NB4 (cell line): ENCODE measurements at regions not wholly inside any gene's neighbourhood (a gene's known extent, or its start where the extent isn't known, plus 50 kb on each side); places are given as distances from the start of the nearest gene placed in this dataset.
"Not testable (repeated sequence)": the region's sequence is repeated elsewhere in the genome, so short reads cannot be mapped to it uniquely, and the experiment has no call there.

Source experiments
- MYC ChIP-seq: IDR thresholded peaks from 2 replicates; pipeline ENCODE4 v1.6.1; 2011; ENCODE audit warnings: low read depth, low read length
- POLR2A ChIP-seq: IDR thresholded peaks from 2 replicates; pipeline ENCODE4 v1.6.1; 2011; ENCODE audit warnings: mild to moderate bottlenecking; ENCODE audit not compliant: insufficient read length; ENCODE audit errors: extremely low read depth
- TF ChIP-seq, protein P1 (sequence below): IDR thresholded peaks from one replicate; pipeline ENCODE4 v1.5.1; 2012; ENCODE audit warnings: low read depth, low read length
- TF ChIP-seq, protein P2 (sequence below): IDR thresholded peaks from 2 replicates; pipeline ENCODE4 v1.6.1; 2011; ENCODE audit warnings: low read depth, low read length

- TF ChIP-seq, protein P1, sequence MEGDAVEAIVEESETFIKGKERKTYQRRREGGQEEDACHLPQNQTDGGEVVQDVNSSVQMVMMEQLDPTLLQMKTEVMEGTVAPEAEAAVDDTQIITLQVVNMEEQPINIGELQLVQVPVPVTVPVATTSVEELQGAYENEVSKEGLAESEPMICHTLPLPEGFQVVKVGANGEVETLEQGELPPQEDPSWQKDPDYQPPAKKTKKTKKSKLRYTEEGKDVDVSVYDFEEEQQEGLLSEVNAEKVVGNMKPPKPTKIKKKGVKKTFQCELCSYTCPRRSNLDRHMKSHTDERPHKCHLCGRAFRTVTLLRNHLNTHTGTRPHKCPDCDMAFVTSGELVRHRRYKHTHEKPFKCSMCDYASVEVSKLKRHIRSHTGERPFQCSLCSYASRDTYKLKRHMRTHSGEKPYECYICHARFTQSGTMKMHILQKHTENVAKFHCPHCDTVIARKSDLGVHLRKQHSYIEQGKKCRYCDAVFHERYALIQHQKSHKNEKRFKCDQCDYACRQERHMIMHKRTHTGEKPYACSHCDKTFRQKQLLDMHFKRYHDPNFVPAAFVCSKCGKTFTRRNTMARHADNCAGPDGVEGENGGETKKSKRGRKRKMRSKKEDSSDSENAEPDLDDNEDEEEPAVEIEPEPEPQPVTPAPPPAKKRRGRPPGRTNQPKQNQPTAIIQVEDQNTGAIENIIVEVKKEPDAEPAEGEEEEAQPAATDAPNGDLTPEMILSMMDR = not testable (repeated sequence)
- TF ChIP-seq POLR2A, MYC: not testable (repeated sequence)
- TF ChIP-seq, protein P2, sequence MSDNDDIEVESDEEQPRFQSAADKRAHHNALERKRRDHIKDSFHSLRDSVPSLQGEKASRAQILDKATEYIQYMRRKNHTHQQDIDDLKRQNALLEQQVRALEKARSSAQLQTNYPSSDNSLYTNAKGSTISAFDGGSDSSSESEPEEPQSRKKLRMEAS = not testable (repeated sequence)
Observed at GRCh38 chr4:31797052-31797451, 1076.9 kb downstream of the PCDH7 start.
